HG03045 (cell line): ENCODE measurements at regions not wholly inside any gene's neighbourhood (a gene's known extent, or its start where the extent isn't known, plus 50 kb on each side); places are given as distances from the start of the nearest gene placed in this dataset.
"Not testable (repeated sequence)": the region's sequence is repeated elsewhere in the genome, so short reads cannot be mapped to it uniquely, and the experiment has no call there.

ENCODE experiments used
- ATAC-seq: cut with Tn5 transposase; IDR thresholded peaks from one replicate; pipeline ENCODE4 v1.9.1; 2021; ENCODE audit warnings: mild to moderate bottlenecking, moderate library complexity; ENCODE audit not compliant: unreplicated experiment

DNA sequence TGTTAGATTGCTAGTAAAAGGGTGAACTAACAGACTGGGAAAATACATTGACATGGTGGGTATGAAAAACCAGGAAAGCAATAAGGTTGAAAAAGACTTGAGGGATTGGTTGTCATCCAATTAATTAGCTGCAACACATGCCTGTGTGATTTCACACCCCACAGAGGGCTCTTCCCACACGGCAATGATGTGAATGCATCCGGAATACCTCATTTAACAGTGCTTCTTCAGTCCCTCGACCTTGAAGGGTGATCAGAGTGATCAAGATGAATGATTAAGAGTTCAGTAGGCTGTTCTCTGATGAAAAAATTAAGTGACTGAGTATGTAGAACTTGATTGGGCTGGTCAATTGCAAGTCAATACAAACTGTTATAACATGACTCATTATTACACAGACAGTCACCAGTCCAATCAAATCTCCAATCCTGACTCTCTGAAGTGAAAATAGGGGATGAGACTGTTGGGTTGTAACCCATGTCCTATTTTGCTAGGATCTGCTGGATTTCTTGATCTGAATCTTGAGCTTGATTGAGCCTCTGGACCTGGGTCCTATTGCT is 924.9 kb upstream of the FAM98A start:
- ATAC-seq = no peak

DNA sequence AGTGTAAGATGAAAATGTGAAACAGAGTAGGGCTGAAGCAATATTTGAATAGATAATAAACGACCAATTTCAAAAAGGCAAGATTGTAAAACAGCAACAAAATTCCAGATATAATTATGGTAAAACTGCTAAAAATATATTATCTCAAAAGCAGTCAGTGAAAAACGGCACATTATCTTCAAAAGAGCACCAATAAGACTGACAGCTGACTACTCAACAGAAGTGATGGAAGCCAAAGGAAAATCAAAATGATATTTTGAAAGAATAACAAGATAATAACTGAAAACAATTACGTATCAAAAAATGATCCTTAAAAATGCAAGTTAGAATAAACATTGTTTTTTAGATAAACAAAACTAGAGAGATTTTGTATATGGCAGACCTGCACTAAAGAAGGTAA is 920.6 kb upstream of the FAM98A start:
- no peak for ATAC-seq

DNA sequence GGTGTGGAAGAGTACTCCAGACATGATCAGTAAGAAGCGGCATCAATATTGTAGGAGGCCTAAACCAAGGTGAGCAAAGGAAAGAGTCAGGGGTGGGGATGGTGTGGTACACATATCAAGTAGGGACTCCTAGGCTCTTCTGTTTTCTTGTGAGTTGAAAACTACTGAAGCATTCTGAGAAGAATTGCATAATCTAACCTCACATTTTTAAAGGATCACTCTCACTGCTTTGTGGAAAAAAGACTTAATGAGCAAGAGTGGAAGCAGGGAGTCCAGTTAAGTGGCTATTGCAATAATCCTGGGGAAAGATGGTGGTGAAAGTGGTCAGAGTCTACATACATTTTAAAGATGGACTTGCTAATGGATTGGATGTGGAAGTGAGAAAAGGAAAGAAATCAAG is 899.5 kb upstream of the FAM98A start:
- ATAC-seq = no peak

DNA sequence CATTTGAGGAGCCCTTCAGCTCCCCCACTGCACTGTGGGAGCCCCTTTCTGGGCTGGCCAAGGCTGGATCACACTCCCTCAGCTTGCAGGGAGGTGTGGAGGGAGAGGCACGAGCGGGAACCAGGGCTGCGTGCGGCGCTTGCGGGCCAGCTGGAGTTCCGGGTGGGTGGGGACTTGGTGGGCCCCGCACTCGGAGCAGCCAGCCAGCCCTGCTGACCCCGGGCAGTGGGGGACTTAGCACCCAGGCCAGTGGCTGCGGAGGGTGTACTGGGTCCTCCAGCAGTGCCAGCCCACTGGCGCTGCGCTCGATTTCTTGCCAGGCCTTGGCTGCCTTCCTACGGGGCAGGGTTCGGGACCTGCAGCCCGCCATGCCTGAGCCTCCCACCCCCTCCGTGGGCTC is 895.1 kb upstream of the FAM98A start:
- ATAC-seq = not testable (repeated sequence)

DNA sequence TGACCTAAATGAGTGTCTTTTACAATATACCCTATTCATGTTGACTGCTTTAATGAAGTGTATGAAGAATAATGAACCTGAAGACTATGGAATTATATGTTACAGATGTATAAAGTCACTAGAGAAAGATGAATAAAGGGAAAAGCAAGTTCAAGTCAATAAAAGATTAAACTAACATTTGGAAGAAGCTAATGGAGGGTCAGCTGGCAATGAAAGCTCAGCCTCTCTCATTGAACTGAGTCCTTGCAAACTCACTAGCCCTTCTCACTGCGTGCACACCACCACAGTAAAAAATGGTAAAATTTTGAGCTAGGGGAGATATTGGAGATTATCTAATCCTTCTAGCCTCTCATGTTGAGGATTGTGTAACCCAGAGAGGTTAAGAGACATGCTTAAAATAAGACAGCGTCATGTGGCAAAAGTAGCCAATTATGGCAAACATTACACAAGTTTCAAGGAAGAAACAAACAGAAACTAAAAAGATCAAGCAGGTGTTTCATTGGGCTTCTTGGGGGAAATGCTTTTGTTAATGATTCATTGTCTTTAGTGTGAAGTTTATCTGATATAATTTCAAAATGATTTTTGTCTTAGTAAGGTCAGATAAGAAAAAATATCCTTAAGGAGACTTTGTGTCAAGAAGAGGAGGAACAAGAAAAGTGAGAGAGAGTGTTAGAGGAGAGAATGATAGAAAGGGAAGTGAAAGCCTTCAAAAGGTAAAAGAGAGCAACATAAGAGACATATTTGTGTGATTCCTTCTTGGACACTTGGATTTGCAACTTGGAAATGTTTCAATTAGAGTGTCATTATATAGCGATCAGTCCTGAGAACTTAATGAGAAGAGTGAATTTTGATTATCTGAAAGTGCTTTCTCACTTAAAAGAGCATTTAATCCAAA is 893.7 kb upstream of the FAM98A start:
- no peak for ATAC-seq

DNA sequence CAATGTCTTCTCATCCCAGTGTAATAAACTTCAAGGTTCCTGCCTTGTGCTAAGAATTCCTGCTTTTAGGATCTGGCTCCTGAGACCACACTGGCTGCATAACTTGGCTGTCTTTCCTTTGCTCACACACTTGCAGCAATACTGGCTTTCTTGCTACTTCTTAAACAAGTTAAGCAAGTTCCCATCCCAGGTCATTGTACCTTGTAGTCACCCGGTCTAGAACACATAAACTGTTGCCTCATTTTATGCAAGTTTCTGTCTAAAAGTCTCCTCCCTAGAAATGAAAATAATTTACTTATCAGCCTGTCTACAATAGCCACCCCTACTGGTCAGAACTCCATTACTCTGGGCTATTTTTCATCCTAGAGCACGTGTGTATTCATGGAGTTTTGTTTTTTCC is 887.9 kb upstream of the FAM98A start:
- no peak for ATAC-seq

DNA sequence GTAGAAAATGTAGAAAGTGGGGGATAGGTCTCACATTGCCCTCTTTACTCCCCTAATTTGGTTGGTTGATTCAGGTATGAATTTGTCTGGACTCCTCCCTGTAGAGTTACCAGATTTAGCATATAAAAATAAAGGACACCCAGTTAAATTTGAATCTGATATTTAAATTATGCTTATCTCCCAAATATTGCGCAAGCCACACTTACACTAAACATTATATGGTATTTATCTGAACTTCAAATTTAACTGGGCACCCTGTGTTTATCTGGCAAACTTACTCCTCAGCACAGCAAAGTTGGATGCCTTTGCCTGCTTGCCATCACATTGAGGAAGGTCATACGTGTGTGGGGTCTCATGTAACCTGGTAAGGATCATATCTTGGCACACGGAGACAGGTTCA is 882.4 kb upstream of the FAM98A start:
- no peak for ATAC-seq

DNA sequence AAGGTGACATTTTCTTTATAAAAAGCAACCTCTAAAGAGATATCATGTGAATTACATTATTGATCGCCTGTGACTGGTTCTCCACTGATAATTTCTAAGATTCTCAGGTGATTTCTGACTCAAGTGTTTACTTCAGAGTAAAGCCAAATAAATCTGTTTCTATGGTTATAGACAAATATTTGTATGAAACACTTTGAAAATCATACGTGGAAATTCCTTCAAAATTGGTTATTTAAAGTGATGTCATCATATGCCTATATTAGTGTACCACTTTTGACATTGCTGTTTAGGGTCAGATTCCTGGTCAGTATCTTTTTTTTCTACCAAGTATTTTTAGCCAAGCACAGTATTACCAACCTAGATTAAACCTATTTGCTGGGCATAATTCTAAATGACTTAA is 881.3 kb upstream of the FAM98A start:
- ATAC-seq = no peak

DNA sequence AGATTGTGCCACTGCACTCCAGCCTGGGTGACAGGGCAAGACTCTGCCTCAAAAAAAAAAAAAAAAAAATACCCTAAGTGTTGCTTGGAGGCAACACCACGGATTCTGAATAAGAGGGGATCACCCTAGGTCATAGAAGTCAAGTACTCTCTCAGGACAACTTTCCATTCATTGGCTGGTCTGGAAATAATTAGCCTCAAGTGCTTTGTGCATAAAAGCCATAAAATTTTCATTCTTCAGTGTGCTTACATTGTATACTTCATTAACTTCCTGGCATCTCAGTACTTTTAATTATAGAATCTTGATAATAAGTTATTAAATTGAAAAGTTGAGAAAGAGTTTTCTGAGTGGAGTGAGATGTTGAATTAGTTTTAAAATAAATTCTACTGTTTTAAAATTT is 876.1 kb upstream of the FAM98A start:
- no peak for ATAC-seq

DNA sequence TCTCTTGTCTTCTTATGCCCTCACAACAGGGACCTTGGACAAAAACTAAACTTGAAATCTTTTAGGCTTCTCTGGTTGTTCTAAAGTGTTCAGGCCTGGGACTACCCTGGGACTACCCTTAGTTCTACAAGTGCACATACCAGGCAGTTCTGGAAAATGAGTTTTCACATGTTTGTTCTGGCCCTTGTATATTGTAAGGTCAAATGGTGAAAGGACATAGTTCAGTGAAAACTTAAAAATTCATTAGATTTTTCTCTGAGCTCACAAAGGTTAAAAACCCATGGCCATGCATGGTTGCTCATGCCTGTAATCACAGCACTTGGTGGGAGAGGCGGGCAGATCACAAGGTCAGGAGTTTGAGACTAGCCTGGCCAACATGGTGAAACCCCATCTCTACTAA is 875.5 kb upstream of the FAM98A start:
- no peak for ATAC-seq

DNA sequence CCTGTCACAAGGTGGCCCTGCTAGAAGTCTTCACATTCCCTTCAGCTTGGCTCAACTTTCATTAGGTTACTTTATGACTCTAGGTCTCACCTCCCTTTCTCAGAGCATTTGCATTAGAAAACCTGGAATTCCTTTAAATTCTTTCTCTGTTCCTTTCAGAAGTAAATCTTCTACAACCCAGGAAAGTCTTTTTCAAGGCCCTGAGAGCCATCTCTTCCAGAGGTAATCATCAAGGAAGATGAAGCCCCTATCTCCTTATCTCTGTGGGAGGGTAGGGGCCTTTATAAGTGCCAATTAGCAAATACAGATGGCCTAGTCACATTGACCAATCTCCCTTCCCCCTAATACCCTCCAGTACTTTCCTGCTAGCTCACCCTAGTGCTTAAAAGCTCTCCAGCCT is 848.0 kb upstream of the FAM98A start:
- no peak for ATAC-seq

DNA sequence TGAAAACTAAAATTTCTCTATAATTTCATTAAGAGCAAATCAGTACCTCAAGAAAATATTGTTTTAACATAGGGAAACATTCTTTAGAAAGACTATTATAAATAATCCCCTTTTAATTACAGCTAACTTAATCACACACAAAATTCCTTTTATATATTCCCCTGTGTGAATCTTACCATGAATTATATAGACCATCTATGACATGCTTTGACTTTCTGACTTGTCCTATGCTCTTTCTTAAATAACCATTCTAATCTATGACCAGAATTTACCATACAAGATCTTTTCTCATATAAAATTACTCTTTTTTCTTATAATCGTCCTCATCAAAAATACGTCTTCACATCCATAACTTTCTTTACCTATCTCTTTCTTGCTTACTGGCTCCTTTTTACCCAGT is 824.2 kb upstream of the FAM98A start:
- ATAC-seq = no peak

DNA sequence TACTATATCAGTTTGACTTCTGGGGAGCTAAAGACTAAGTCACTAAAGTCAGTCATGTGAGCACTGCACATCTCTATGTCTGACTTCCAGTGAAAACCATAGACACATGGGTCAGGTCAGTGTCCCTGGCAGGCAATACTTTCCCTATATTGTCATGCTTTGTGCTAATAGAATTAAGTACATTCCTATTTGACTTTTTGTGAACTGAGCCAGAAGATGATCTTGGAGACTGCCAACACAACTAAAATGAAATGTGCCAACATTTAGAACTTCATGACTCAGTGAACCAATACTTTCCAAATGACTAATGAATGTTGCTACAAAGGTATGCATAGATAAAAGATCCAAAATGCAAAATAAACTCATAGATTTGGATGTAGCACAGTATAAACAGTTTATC is 820.8 kb upstream of the FAM98A start:
- ATAC-seq = no peak

DNA sequence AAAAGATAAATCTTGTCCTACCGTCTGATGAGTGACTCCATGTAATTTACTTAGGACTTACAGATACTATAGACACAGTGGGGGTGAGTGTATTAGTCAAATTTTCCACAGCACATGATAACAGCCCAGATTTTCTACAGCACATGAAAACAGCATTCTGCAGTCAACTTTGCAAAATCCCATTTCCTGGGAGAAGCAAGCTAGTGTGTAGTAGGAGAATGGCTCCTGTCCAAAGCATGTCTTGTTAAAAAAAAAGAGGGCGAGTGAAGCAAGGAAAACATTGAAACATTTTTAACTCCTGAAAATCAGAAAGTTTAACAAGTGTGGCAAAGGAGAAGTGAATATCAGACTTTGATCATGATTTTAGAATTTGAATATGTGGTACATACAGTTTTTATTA is 817.8 kb upstream of the FAM98A start:
- no peak for ATAC-seq

DNA sequence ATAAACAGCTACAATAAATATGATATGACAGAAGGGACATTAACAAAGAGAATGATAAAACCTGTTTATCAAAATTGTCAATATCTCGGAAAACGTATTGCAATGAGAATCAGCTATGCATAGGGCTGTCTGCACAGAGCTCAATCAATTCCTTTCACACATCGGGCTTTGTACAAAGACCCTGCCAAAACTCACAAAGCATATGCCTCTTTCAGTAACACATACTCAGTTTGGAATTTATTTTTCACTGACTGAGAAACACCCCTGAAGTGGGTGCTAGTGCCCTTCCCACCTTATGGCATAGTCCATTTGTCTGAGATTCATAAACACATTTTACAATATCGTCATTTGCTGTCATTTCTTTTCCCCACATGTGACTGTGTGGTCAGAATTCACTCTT is 815.8 kb upstream of the FAM98A start:
- ATAC-seq = no peak

DNA sequence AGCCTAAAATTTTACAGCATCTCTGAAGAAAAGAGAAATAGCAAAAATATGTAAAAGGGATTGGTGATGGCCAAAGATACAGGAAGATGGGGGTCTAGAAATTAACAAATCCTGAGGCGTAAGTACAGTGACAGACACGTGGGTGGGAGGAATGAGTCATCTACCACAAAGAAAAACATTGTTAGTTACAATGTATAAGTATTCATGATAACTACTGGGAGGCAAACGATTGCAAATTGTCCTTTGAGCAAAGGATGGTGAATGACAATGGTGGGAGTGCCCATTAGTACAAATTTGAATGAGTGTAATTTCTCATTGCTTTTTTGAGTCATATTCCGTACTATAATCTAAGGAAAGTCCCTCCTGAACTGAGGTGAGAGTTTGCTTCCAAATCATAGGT is 809.0 kb upstream of the FAM98A start:
- no peak for ATAC-seq

DNA sequence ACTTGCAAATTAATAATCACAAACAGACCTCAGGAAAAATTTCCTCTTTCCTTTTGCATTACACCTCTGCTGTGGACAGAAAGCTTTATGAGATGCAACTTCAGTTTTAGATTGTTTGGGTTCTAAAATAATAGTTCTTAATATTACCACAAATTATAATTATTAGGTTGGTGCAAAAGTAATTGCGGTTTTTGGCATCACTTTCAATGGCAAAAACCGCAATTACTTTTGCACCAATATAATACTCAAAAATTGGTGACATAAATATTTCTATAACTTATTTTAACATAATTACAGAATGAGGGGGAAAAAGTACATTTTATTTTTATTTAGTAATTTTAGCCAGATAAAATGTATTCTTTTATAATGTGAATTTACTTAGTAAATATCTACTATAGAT is 804.4 kb upstream of the FAM98A start:
- ATAC-seq = no peak

DNA sequence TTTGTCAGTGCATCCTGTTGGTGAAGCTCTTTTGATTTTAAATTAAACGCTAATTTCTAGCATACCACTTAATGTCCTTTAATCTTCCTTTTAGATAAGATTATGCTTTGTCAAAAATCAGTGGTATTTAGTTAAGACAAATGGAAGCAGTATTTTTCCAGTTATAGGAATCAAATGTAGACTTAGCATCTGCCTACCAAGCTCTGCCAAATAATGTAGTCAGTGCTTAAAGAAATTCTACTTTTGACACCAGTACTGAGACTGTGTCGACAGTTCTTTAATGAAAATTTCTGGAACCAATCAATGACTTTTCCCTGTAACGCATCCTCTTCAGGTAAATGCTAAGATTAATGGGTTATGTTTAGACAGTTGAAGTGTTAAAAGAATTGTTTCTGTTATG is 803.3 kb upstream of the FAM98A start:
- no peak for ATAC-seq

DNA sequence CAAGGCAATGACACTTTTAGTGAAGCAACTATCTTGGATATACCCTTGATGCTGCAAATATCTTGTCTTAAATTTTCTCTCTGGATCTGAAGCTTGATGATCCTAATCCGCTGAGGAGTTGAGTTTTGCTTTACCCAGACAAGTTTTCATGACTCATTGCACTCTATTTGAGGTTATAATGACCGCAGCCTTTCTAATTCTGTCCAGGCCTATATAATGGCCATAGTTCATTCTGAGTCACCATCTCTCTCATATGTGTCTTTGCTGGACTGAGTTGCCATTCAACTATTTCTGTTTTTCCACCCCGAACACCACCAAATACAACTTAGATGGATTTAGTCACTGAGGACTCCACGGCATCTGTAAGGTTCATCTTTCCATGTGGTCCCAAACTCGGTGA is 802.1 kb upstream of the FAM98A start:
- ATAC-seq = no peak

DNA sequence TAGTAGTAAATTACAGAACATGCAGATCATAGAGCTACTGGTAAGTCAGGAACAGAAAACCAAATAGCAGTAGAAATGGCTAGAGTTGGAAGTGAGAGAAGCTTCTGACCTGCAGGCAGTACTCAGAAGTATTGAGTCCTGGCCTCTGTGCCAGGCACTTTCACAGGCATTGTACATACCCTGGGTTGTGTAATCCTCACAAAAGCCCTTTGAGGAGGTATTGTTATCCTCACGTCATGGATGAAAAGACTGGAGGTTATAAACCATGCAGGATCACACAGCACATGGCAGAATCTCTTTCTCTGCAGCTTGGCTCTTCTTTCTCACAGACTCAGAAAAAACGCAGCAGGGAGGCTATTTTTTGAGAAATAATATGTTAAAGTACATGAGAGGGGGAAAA is 789.3 kb upstream of the FAM98A start:
- no peak for ATAC-seq

DNA sequence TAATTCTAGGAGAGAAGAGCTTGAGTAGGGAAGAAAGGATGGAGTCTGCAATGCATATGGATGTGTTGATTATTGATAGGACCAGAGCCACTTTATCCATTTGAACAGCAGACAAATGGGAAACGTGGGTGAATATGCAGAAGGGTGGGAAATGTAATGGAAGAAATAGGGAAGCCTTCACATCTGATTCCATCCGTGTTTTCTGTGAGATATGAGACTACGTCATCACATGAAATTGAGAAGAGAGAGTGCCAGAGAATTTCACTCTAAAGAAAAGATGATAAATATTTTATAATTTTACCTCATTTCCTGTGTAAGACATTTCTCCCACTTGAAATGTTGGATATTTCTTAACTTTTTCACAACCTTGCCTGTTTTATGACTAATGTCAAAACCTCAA is 788.4 kb upstream of the FAM98A start:
- ATAC-seq = no peak

DNA sequence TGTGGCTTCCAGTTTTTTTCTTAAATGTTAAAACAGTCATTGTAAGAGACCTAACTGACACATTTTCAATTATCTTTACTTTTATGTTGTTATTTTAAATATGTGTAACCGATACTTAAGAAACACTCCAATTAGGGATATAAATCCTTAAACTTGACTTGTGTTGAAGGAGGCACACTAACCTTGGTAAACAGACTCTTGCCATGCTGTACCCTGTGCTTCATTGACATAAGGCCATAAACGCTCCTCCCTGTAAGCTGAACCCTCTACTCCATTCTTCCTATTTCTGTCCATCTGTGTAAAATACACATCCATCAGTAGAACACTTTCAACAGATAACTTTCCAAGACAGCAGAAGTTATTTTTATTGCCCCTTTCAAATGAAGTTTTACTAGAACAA is 780.5 kb upstream of the FAM98A start:
- no peak for ATAC-seq
